ENCODE measurements at regions not wholly inside any gene's neighbourhood (a gene's known extent, or its start where the extent isn't known, plus 50 kb on each side); places are given as distances from the start of the nearest gene placed in this dataset.

DNA sequence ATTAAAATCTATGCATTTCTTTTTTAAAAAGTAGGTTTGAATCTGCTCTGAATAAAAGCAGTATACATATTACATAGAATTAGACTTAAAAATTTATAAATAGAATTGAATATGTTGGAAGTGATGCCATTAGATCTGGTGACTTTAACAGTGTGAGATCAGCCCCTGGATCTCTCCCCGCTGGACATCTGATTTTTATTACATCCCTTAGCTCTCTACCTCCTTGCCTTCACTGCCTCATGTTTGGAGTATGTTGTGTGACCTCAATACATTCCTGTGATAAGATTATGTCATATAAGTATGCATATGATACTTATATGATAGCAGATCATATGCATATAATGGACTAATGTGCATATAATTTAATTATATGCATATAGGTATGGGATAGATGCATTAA is 643.4 kb upstream of the NR2F2 start:
- TF ChIP-seq POLR2AphosphoS5 (IDR thresholded peaks at IDR 0.05; ENCODE audit: low read depth, low read length) (no peak), TAF1 (IDR thresholded peaks at IDR 0.05; ENCODE audit: borderline replicate concordance, insufficient read depth, low read length) (no peak), FOXP2 (optimal IDR thresholded peaks at IDR 0.05; ENCODE audit: borderline replicate concordance, extremely low read depth, extremely low read length, insufficient read depth) (no peak), SIN3A (IDR thresholded peaks at IDR 0.05; ENCODE audit: borderline replicate concordance, insufficient read depth, low read length) (no peak)
- TF ChIP-seq, protein P1, sequence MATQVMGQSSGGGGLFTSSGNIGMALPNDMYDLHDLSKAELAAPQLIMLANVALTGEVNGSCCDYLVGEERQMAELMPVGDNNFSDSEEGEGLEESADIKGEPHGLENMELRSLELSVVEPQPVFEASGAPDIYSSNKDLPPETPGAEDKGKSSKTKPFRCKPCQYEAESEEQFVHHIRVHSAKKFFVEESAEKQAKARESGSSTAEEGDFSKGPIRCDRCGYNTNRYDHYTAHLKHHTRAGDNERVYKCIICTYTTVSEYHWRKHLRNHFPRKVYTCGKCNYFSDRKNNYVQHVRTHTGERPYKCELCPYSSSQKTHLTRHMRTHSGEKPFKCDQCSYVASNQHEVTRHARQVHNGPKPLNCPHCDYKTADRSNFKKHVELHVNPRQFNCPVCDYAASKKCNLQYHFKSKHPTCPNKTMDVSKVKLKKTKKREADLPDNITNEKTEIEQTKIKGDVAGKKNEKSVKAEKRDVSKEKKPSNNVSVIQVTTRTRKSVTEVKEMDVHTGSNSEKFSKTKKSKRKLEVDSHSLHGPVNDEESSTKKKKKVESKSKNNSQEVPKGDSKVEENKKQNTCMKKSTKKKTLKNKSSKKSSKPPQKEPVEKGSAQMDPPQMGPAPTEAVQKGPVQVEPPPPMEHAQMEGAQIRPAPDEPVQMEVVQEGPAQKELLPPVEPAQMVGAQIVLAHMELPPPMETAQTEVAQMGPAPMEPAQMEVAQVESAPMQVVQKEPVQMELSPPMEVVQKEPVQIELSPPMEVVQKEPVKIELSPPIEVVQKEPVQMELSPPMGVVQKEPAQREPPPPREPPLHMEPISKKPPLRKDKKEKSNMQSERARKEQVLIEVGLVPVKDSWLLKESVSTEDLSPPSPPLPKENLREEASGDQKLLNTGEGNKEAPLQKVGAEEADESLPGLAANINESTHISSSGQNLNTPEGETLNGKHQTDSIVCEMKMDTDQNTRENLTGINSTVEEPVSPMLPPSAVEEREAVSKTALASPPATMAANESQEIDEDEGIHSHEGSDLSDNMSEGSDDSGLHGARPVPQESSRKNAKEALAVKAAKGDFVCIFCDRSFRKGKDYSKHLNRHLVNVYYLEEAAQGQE (IDR thresholded peaks at IDR 0.05; ENCODE audit: insufficient read depth in 1 of 2, low read depth in 2 of 2, low read length in 2 of 2) = no peak

DNA sequence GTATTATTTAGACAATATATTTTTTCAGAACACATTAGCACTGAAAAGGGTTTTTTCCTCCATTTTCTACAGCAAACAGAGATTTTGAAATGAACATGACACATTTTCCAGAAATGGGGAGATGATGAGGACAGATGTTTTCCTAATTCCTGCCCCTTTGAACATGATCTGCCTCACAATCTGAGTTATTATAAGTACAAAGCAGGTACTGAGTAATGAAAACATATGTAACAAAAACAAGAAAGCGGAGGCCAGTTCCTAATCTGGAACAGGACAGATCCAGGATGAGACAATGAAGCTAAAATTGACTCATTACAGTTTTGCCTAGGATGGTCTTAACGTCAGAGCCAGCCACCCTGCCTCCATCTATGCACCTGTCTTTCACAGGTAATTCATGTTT is 642.8 kb upstream of the NR2F2 start:
- no peak for TF ChIP-seq FOXP2 (optimal IDR thresholded peaks at IDR 0.05; ENCODE audit: borderline replicate concordance, extremely low read depth, extremely low read length, insufficient read depth)
- TF ChIP-seq, protein P1 (IDR thresholded peaks at IDR 0.05; ENCODE audit: insufficient read depth in 1 of 2, low read depth in 2 of 2, low read length in 2 of 2) = no peak
- TF ChIP-seq POLR2AphosphoS5 (IDR thresholded peaks at IDR 0.05; ENCODE audit: low read depth, low read length) = no peak
- no peak for TF ChIP-seq TAF1 (IDR thresholded peaks at IDR 0.05; ENCODE audit: borderline replicate concordance, insufficient read depth, low read length)
- no peak for TF ChIP-seq SIN3A (IDR thresholded peaks at IDR 0.05; ENCODE audit: borderline replicate concordance, insufficient read depth, low read length)

DNA sequence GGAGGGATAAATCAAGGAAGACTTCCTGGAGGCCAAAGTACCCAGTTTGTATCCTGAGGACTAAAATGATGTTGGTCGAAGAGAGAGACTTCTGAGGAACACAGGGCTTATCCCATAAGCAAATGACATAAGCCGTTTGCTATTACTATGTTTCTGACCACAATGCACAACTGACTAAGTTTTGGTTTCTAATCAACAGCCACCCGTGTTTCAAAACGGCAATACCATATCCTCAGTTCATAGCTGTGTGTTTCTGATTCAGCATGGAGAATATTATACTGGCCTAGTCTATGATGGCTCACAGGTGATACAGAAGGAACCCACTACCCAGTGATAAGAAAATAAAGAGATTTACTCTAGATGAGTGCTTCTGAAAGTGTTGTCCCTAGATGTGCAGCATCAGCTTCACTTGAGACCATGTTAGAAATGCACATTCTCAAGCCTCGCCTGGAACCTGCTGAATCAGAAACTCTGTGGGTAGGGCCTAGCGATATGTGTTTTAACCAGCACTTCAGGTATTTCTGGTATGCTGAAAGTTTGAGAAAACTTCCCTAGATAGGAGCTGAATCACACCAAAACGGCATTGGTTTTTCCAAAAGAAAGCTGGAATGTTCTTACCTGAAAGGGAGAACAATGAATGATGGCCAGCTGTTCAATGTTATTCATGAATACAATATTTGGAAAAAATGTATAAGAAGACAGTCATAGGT is 639.7 kb upstream of the NR2F2 start:
- TF ChIP-seq, protein P1 (IDR thresholded peaks at IDR 0.05; ENCODE audit: insufficient read depth in 1 of 2, low read depth in 2 of 2, low read length in 2 of 2) = no peak

DNA sequence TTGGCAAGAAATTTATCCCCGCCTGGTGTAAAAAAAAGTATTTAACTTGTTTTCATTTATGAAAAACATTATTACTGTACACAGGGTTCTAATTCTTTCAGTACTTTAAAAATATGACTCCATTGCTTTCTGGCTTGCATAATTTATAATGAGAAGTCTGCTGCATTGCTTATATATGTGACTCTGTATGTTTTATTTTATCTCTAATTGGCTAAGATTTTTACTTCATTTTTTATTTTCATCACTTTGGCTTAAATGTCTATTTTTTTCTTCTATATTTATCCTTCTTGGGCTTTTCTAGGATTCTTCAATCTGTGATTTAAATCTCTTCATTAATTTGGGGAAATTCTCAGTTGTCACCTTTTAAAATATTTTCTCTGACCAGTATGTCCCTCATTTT is 636.6 kb upstream of the NR2F2 start:
- TF ChIP-seq POLR2AphosphoS5 (IDR thresholded peaks at IDR 0.05; ENCODE audit: low read depth, low read length) (no peak), TAF1 (IDR thresholded peaks at IDR 0.05; ENCODE audit: borderline replicate concordance, insufficient read depth, low read length) (no peak)

DNA sequence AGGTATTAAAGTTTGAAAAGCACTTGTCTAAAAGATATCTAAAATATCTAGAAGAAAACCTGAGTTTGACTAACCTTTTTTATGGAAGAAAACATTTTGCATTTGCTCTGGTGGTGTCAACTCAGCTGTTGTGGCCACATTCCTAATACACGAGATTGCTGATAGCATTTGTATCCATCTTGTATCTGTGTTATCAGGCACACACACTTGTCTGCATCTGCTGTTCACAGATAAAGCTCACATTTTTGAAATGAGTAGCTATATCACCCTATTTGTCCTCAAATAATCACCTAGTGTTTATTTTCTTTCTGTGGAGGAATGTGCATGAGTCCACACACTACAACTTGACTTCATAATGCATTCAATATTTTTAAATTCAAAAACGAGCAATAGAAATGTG is 632.3 kb upstream of the NR2F2 start:
- TF ChIP-seq POLR2AphosphoS5 (IDR thresholded peaks at IDR 0.05; ENCODE audit: low read depth, low read length) = no peak
- TF ChIP-seq, protein P1 (IDR thresholded peaks at IDR 0.05; ENCODE audit: insufficient read depth in 1 of 2, low read depth in 2 of 2, low read length in 2 of 2) = no peak
- no peak for TF ChIP-seq TAF1 (IDR thresholded peaks at IDR 0.05; ENCODE audit: borderline replicate concordance, insufficient read depth, low read length)
- TF ChIP-seq SIN3A (IDR thresholded peaks at IDR 0.05; ENCODE audit: borderline replicate concordance, insufficient read depth, low read length) = no peak
- no peak for TF ChIP-seq FOXP2 (optimal IDR thresholded peaks at IDR 0.05; ENCODE audit: borderline replicate concordance, extremely low read depth, extremely low read length, insufficient read depth)

All from PFSK-1 (cell line).